ENCODE measurements at regions not wholly inside any gene's neighbourhood (a gene's known extent, or its start where the extent isn't known, plus 50 kb on each side); places are given as distances from the start of the nearest gene placed in this dataset.

DNA sequence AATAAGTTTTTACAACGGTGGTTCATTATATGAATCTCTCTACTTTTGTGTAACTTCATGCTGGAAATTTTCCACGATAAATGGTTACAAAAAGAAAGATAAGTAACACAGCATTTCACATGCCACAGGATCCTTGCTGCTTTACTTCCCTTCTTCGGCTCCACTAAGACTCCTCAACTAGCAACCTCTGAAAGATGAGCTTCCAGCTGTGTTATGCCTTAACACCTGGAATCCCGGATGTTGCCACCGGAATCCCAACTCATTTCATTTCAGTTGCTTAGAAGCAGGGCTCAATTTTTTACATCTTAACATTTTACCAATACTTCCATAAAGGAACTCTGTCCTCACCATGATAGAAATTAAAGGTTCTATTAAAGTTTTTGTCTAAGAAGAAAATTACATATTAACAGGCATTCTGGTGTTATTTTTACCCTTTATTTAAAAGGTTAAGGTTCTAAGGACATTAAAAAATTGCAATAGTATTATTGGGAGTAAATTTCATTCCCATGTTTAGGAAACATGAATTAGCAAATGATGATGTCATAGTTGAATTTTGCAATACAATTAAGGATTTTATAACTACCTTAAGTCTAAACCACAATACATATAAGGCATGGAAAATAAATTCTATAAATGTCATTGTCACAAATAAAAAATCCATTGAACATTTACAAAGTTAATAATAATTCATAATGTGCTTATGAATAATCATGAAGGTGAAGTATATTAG, 57.1 kb upstream of the IL6 start:
- TF ChIP-seq CEBPB (IDR thresholded peaks at IDR 0.05; ENCODE audit: low read depth, low read length) (no peak), GABPA (IDR thresholded peaks at IDR 0.05; ENCODE audit: borderline replicate concordance, insufficient read depth, low read length) (no peak), POLR2A (IDR thresholded peaks at IDR 0.05; ENCODE audit: control extremely low read depth in 1 of 2, low read depth in 2 of 2, low read length in 2 of 2) (no peak), EZH2 (IDR thresholded peaks at IDR 0.05; ENCODE audit: low read depth, low read length, severe bottlenecking) (no peak), ZNF274 (IDR thresholded peaks at IDR 0.05; ENCODE audit: borderline replicate concordance, extremely low read depth, low read length) (no peak)
- TF ChIP-seq, protein P1, sequence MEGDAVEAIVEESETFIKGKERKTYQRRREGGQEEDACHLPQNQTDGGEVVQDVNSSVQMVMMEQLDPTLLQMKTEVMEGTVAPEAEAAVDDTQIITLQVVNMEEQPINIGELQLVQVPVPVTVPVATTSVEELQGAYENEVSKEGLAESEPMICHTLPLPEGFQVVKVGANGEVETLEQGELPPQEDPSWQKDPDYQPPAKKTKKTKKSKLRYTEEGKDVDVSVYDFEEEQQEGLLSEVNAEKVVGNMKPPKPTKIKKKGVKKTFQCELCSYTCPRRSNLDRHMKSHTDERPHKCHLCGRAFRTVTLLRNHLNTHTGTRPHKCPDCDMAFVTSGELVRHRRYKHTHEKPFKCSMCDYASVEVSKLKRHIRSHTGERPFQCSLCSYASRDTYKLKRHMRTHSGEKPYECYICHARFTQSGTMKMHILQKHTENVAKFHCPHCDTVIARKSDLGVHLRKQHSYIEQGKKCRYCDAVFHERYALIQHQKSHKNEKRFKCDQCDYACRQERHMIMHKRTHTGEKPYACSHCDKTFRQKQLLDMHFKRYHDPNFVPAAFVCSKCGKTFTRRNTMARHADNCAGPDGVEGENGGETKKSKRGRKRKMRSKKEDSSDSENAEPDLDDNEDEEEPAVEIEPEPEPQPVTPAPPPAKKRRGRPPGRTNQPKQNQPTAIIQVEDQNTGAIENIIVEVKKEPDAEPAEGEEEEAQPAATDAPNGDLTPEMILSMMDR (IDR thresholded peaks at IDR 0.05; ENCODE audit: control extremely low read depth in 1 of 3, insufficient read depth in 1 of 3, low read depth in 1 of 3, low read length in 3 of 3): no peak
